Upper lobe of right lung (tissue), 1 donor: ENCODE measurements at regions not wholly inside any gene's neighbourhood (a gene's known extent, or its start where the extent isn't known, plus 50 kb on each side); places are given as distances from the start of the nearest gene placed in this dataset.

ENCODE experiments used
- ATAC-seq: fragments of 200-7000 bp; cut with Tn5 transposase; one replicate; pipeline ENCODE4 v1.9.1; 2020; ENCODE audit warnings: mild to moderate bottlenecking, moderate library complexity
- DNase-seq: peaks from one replicate; pipeline ENCODE4 v3.0.0-alpha.2; 2020
- H3K27ac ChIP-seq: fragments of 200-600 bp; one replicate; pipeline ENCODE4 v1.8.0; 2022
- H3K27me3 ChIP-seq: fragments of 200-600 bp; one replicate; pipeline ENCODE4 v1.8.0; 2022; ENCODE audit warnings: mild to moderate bottlenecking
- H3K36me3 ChIP-seq: fragments of 200-600 bp; one replicate; pipeline ENCODE4 v1.8.0; 2022
- H3K4me1 ChIP-seq: fragments of 200-600 bp; one replicate; pipeline ENCODE4 v1.8.0; 2022
- H3K4me3 ChIP-seq: fragments of 200-600 bp; one replicate; pipeline ENCODE4 v1.8.0; 2022; ENCODE audit warnings: mild to moderate bottlenecking
- H3K9me3 ChIP-seq: fragments of 200-600 bp; one replicate; pipeline ENCODE4 v1.8.0; 2022
- CTCF ChIP-seq: fragments of 200-600 bp; IDR thresholded peaks from one replicate; pipeline ENCODE4 v1.8.0; 2022; ENCODE audit warnings: antibody characterized with exemption
- intact Hi-C: fragments of 100-400 bp; cut with DNase I; formaldehyde crosslinking; loops from one replicate; pipeline ENCODE4 v1.11.0; 2022
- donor health status: DM: no; HTN: yes; CAD: no; lungs with severe emphysema.

- Histone ChIP-seq H3K36me3 (no peaks in the 10 kb centered on the region), H3K9me3 (no peaks in the 10 kb centered on the region), H3K27ac (no peak overlapping the region), H3K4me1 (no peaks in the 10 kb centered on the region), H3K27me3 (no peaks in the 10 kb centered on the region), H3K4me3 (no peak overlapping the region)
- no peak for TF ChIP-seq CTCF
- ATAC-seq, result no peak
- no peak for DNase-seq
- intact Hi-C loops, result no loop called here
Observed at GRCh38 chr4:22091352-22091717, 142.8 kb upstream of the KCNIP4 start.

GRCh38 chr4:22090661-22091351 lies 142.2 kb upstream of the KCNIP4 start:
- Histone ChIP-seq H3K4me1 (no peaks in the 10 kb centered on the region), H3K4me3 (no peak overlapping the region), H3K36me3 (no peaks in the 10 kb centered on the region), H3K27ac (no peak overlapping the region), H3K27me3 (no peaks in the 10 kb centered on the region), H3K9me3 (no peaks in the 10 kb centered on the region)
- TF ChIP-seq CTCF, result no peak
- no peak for DNase-seq
- intact Hi-C loops, result no loop called here
- ATAC-seq, result no peak

GRCh38 chr4:22077571-22077970 lies 129.0 kb upstream of the KCNIP4 start:
- H3K36me3 ChIP-seq, result no peaks in the 10 kb centered on the region
- no peak overlapping the region for H3K4me3 ChIP-seq
- ATAC-seq, result no peak
- no peak for DNase-seq
- no peaks in the 10 kb centered on the region for H3K4me1 ChIP-seq
- H3K27me3 ChIP-seq, result no peaks in the 10 kb centered on the region
- TF ChIP-seq CTCF, result no peak
- no peaks in the 10 kb centered on the region for H3K9me3 ChIP-seq
- intact Hi-C loops, result no loop called here
- no peak overlapping the region for H3K27ac ChIP-seq

GRCh38 chr4:22072726-22073125 lies 124.2 kb upstream of the KCNIP4 start:
- no peak overlapping the region for H3K4me3 ChIP-seq
- no peak for DNase-seq

GRCh38 chr4:22072240-22072639 lies 123.7 kb upstream of the KCNIP4 start:
- Histone ChIP-seq H3K36me3 (no peaks in the 10 kb centered on the region), H3K4me1 (no peaks in the 10 kb centered on the region), H3K9me3 (no peaks in the 10 kb centered on the region), H3K4me3 (no peak overlapping the region), H3K27me3 (no peaks in the 10 kb centered on the region), H3K27ac (no peak overlapping the region)
- ATAC-seq (no peak), DNase-seq (no peak)
- intact Hi-C loops, result no loop called here
- TF ChIP-seq CTCF, result no peak

More at GRCh38 chr4:22072726-22073125, 124.2 kb upstream of the KCNIP4 start:
- ATAC-seq, result no peak
- Histone ChIP-seq H3K27me3 (no peaks in the 10 kb centered on the region), H3K36me3 (no peaks in the 10 kb centered on the region), H3K4me1 (no peaks in the 10 kb centered on the region), H3K9me3 (no peaks in the 10 kb centered on the region), H3K27ac (no peak overlapping the region)
- TF ChIP-seq CTCF, result no peak
- intact Hi-C loops, result no loop called here

- Histone ChIP-seq H3K4me3 (no peak overlapping the region), H3K36me3 (no peaks in the 10 kb centered on the region), H3K27ac (no peak overlapping the region), H3K9me3 (no peaks in the 10 kb centered on the region), H3K27me3 (no peaks in the 10 kb centered on the region), H3K4me1 (no peaks in the 10 kb centered on the region)
- intact Hi-C loops, result no loop called here
- ATAC-seq, result no peak
- no peak for DNase-seq
- TF ChIP-seq CTCF, result no peak
Observed at GRCh38 chr4:22071749-22072148, 123.2 kb upstream of the KCNIP4 start.
